Keratinocyte (primary cell): ENCODE measurements at regions not wholly inside any gene's neighbourhood (a gene's known extent, or its start where the extent isn't known, plus 50 kb on each side); places are given as distances from the start of the nearest gene placed in this dataset.

Source experiments
- CTCF ChIP-seq, 3 experiments: IDR thresholded peaks in 1 of 3; conservative IDR thresholded peaks in 1 of 3; optimal IDR thresholded peaks in 1 of 3; 2 replicates in 2 of 3; 3 replicates in 1 of 3; pipeline versions ENCODE3 to v1.5.1; 2011; ENCODE audit warnings: low read length in 3 of 3, mild to moderate bottlenecking in 3 of 3, moderate library complexity in 2 of 3, control low read depth in 1 of 3, inconsistent platforms in 1 of 3; ENCODE audit not compliant: insufficient read depth in 2 of 3; ENCODE audit errors: extremely low read depth in 1 of 3
- EZH2 ChIP-seq: IDR thresholded peaks from one replicate; pipeline ENCODE4 v1.6.1; 2012; ENCODE audit warnings: inconsistent platforms, mild to moderate bottlenecking, low read length, moderate library complexity

GRCh38 chr1:80367058-80367457 is 1360.5 kb upstream of the ADGRL4 start:
- TF ChIP-seq CTCF (optimal IDR thresholded peaks at IDR 0.05 in 1 of 3, IDR thresholded peaks at IDR 0.05 in 1 of 3, conservative IDR thresholded peaks at IDR 0.05 in 1 of 3; ENCODE audit: extremely low read depth in 1 of 3, insufficient read depth in 2 of 3, low read length in 3 of 3), result no peak
- no peak for TF ChIP-seq EZH2
